HG02642 (cell line): ENCODE measurements at regions not wholly inside any gene's neighbourhood (a gene's known extent, or its start where the extent isn't known, plus 50 kb on each side); places are given as distances from the start of the nearest gene placed in this dataset.
A peak's percentile ranks its signal among the peaks of the same experiment; 100 is the strongest.
"Not testable (repeated sequence)": the region's sequence is repeated elsewhere in the genome, so short reads cannot be mapped to it uniquely, and the experiment has no call there.

Source experiments
- ATAC-seq: cut with Tn5 transposase; IDR thresholded peaks from one replicate; pipeline ENCODE4 v1.9.1; 2021; ENCODE audit warnings: mild to moderate bottlenecking; ENCODE audit not compliant: unreplicated experiment, poor library complexity

DNA sequence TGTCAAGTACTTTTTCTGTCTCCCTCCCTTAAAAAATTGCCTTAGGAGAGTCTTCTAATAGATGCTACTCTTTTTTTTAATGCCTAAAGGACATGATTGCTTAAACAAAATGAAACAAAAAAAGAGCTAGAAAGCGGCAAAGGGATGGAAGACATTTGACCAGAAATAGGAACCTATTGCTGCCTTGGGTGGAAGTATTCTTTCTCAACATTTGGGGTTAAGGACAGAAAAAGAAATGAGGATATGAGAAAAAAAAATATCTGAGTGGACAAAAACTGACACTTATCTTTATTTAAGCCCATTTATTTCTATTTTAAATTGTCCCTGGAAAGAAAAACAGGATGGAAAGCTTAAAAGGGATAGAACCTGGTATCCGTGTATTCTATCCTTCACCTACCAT lies 664.9 kb upstream of the CITED2 start:
- ATAC-seq = no peak

DNA sequence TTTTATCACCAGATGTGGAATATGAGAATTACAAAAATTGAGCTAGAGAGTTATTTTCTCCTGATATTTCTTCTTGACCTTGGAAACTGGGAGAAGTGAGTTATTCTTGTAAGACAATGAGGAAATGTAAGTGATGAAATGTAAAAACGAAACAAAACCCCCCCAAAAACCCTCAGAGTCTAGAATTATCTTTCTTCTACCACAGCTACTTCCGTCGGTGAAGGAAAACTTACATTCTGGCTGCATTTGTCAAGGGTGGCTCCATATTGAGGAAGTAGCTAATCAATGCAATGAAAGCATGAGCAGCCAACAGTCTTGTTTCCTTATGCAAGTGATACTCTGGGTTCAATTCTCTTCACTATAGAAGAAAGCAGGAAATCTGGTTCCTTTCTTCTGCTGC lies 661.7 kb upstream of the CITED2 start:
- no peak for ATAC-seq

DNA sequence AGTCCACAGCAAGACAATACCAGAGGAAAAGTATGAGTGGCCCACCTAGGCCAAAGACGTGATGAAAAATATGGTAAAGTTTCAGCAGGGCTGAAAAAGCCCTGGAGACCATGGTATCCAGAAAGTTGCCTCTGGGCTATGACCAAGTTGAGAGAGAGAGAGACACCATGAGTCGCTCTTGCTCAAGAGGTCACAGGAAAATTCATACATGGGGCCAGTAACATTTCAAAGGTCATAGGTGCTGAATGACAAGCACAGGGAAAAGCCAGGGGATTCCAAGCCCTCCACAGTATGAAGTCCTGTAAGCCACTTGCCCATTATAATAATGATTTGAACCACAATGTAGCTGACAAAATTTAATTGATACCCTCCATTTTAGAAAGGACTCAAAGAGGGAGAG lies 657.7 kb upstream of the CITED2 start:
- ATAC-seq = no peak

DNA sequence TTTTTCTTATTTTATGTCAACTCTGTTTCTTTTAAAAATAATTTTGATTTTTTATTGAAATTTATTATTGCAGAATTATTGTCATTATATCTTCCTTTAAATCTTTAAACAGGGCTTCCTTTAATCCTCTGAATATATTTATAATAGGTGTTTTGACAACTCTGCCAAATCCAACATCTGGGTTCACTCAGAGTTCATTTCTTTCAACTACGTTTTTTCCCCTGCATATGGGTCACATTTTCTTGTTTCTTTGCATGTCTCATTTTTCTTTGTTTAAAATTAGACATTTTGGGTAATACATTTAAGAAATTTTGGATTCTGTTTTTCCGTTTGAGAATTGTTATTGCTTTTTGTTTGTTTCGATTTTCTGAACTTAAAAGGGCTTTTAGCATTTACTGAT lies 655.1 kb upstream of the CITED2 start:
- ATAC-seq = no peak

DNA sequence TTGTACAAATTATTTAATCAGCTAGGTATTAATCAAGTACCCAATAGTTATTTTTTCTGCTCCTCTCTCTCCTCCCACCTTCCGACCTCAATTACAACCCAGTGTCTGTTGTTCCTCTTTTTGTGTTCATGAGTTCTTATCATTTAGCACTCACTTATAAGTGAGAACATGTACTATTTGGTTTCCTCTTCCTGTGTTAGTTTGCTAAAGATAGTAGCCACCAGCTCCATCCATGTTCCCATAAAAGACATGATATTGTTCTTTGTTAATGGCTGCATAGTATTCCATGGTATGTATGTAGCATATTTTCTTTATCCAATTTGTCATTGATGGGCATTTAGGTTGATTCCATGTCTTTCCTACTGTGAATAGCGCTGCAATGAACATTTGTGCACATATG lies 652.8 kb upstream of the CITED2 start:
- no peak for ATAC-seq

DNA sequence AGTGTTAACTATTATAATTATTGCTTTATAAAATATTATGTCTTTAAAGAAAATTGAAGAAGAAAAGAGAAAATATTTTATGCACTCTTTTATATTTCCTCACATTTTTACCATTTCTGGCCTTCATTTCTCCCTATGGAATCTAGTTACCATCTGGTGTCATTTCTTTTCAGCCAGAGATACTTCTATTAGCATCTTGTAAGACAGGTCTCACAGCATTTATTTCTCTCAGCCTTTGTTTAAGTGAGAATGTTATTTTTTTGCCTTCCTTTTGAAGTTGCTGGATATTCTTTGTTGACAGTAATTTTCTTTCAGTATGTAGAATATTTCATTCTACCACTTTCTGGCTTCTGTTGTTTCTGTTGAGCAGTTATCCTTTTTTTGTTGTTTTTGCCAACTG lies 652.1 kb upstream of the CITED2 start:
- no peak for ATAC-seq

DNA sequence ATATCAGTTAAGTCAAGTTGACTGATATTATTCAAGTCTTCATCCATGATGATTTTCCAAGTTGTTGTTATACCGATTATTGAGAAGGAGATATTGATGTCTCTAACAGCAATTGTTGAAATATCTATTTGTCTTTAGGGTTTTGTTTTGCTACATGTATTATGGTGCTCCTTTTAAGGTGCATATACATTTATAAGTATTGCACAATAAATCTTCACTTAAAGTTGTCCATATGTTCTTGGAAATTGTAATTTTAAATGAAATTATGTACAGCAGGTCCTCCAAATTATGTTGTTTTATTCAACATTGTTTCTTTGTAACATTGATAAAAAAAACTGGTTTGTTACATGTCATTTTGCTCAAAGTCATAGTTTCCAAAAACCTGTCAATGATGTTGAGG lies 650.7 kb upstream of the CITED2 start:
- no peak for ATAC-seq

DNA sequence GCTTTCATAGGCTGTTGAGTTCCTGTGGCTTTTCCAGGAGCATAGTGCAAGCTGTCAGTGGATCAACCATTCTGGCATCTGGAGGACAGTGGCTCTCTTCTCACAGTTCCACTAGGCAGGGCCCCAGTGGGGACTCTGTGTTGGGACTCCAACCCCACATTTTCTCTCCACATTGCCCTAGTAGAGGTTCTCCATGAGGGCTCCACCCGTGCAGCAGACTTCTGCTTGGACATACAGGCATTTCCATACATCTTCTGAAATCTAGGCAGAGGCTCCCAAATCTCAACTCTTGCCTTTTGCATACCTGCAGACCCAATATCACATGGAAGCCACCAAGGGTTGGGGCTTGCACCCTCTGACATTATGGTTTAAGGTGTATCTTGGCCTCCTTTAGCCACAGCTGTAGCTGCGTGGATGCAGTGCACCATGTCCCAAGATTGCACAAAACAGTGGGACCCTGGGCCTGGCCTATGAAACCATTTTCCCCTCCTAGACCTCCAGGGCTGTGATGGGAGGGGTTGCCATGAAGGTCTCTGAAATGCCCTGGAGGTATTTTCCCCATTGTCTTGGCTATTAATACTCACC lies 645.9 kb upstream of the CITED2 start:
- no peak for ATAC-seq

DNA sequence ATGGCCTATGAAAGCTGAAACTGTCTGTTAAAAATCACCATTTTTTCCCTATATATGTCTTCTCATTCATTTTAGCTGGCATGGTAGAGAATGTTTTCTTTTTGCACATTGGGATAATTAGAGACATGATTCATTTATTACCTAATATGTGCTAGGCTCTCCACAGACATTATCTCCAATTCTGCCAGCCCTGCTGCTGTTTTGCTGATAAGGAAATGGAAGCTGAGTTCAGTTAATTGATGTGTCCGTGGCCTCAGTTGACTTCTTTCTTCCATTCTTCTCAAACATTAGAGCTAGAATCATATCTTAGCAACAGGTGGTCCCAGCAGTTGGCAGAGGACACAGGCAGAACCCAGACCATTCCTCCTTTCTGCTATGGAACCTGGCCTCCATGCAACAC lies 644.1 kb upstream of the CITED2 start:
- no peak for ATAC-seq

DNA sequence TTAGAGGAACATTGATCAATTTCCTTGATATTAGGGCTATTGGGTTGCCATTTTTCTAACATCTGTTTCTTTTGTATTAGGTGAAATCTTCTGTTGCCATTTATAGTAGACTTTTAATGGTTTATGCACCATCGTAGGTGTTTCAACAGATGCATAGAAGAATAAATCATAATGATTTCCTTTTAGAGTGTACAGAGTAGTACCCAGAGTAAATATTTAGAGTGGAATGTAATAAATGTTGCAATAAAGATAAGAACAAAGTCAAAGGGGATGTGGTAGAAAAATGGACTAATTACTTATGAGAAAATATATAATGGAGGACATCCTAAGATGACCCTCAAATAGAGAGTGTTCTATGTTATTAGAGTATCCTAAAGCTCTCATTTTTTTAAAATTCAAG lies 643.0 kb upstream of the CITED2 start:
- no peak for ATAC-seq

DNA sequence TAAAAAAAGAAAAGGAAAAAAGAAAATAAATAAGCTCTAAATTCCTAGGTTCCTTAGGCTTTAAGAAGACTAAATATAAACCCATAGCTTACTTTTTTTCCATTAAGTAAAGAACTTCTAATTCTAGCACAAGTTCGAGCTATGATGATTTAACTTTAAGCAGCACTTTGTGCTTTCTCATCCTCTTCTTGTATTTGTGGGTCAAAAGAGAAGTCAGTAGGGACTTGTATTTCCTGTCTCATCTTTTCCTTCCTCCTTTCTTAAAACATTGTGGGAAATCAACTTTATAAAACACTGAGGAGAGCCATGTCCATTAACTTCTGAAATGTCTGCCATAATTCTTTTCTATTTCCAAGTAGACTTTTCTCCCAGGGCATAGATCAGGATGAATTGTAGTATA lies 637.7 kb upstream of the CITED2 start:
- no peak for ATAC-seq

DNA sequence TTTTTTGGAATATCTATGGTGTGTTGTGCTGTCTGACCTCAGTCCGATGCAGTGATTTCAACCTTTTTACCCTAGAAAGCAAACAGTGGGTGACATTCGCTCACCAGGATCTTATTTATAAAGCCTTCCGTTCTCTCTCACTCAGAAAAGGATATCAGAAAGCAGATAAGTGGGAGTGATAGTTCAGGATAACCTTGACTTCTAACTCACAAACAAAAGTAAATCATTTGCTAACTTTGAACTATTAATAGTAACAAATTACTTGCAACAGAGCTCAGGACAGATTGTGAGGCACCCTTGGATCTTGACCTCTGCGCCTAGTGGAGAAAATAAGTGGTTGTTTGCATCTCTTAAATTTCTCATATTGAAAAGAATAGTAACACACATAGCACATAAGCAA lies 637.1 kb upstream of the CITED2 start:
- no peak for ATAC-seq

DNA sequence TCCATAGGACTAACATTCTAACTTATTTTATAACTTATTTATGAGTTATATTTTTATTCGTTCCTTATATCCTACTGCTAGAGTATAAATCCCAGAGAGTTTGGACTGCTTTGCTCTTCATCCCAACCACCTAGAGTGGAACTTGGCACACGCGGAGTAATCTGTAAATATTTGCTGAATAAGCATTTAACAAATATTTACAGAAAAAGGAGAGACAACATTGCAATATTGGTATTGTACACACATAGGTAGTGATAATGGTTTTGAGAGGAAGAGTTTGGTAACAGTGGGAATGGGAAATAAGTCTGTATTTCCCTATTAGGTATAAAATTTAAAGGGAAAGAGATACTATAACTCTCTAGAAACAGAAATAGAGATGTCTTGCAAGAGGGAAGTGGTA lies 634.8 kb upstream of the CITED2 start:
- ATAC-seq = no peak

DNA sequence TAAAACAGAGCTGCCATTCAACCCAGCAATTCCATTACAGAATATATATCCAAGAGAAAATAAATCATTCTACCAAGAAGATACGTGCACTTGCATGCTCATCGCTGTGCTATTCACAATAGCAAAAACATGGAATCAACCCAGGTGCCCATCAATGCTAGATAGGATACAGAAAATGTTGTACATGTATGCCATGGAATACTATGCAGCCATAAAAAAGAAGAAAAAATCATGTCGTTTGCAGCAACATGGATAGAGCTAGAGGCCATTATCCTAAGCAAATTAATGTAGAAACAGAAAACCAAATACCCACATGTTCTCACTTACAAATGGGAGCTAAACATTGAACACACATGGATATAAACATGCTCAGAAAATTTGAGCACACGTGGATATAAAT lies 633.1 kb upstream of the CITED2 start:
- no peak for ATAC-seq

DNA sequence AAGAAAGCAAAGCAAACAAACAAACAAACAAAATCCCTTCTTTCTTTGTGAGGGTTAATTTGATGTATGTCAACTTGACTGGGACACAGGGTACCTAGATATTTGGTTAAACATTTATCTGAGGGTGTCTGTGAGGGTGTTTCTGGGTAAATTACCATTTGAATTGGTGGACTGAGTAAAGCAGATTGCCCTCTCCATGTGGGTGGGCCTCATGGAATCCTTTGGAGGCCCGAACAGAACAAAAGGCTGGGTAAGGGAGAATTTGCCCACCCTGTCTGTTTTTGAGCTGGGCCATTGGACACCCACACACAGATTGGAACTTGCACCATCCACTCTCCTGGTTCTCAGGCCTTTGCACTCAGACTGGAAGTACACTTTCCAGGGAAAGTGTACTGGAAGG lies 628.8 kb upstream of the CITED2 start:
- ATAC-seq = no peak

DNA sequence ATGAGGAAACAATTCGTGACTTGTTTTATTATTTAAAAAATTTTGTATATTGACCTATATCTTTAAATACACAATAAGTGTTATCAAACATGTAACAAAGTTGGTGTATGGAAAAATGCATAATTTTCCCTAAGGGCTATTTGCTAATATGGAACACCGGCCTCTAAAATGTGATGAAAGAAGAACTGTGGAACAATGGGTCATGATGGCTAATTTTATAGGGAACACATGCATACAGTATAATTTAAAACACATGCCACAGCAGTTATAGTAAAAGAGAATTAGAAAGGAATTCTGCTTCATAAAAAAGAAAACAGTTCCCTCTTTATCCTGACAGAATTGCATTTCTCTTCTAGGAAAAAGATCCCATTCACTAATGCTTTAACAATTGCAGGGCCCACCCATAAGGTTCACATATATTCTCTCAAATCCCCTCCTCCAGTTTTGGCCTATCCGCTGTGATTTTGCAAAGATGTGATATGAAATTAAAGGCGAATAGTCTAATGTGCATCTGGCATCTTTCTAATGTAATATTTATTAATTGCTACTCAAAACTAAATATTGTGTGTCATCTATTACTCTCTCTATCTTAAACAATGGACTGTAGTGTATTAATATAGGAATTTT lies 628.1 kb upstream of the CITED2 start:
- ATAC-seq = no peak

DNA sequence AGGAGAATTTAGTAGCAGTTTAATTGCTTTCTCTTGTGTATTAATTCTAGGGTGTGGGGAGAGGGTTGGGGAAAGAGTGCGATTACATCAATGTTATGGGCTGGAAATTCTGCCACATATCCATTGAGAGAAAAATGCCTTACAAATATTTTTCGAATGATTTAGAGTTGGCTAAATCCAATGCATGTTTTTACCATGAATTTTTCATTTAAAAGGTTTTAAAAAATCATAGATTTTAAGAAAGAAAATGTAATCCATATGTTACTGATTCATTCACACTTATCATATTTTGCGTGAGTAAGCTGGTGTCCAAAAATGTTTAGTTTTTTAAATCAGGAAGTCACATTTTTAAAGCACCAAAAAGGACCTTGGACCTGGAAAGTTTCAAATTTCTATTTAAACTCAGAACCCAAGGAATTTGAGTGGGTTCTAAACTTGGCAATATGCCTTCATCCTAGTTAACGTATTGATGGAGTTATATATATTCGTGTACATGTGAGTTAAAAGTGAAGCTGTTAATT lies 627.4 kb upstream of the CITED2 start:
- no peak for ATAC-seq

DNA sequence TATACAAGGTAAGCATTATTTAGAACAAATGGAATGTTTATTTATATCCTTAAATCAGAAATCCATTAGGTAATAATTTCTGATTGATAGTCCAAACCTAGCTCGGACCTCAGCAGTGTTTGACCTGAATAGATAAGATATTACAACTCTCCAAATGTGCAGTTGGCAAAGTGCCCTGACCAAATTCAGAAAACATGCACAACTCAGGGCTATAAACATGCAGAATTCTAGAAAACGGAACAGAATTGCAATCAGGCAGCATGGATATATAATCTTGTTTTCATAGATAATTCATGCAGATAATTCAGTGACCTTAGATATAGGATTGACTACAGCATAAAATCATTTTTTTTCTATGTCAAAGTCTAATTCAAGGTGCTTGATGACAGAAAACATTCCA lies 626.6 kb upstream of the CITED2 start:
- ATAC-seq = no peak

DNA sequence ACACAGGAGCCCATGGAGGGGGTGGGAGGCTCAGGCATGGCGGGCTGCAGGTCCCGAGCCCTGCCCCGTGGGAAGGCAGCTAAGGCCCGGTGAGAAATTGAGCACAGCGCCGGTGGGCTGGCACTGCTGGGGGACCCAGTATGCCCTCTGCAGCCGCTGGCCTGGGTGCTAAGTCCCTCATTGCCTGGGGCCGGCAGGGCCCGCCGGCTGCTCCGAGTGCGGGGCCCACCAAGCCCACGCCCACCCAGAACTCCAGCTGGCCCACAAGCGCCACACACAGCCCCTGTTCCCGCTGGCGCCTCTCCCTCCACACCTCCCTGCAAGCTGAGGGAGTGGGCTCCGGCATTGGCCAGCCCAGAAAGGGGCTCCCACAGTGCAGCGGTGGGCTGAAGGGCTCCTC lies 625.2 kb upstream of the CITED2 start:
- ATAC-seq = not testable (repeated sequence)

DNA sequence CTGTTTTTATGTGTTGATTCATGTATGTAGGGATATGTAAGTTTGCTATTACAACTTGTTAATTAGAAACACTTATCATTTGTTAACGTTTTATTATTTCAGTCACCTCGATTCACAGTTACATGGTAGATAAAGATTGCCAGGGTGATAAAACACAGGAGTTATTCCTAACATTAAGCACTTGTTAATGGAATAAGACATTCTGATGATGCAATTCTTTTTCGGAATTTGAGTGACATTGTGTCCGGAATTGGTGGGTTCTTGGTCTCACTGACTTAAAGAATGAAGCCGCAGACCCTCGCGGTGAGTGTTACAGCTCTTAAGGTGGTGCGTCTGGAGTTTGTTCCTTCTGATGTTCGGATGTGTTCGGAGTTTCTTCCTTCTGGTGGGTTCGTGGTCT lies 624.0 kb upstream of the CITED2 start:
- ATAC-seq = not testable (repeated sequence)

DNA sequence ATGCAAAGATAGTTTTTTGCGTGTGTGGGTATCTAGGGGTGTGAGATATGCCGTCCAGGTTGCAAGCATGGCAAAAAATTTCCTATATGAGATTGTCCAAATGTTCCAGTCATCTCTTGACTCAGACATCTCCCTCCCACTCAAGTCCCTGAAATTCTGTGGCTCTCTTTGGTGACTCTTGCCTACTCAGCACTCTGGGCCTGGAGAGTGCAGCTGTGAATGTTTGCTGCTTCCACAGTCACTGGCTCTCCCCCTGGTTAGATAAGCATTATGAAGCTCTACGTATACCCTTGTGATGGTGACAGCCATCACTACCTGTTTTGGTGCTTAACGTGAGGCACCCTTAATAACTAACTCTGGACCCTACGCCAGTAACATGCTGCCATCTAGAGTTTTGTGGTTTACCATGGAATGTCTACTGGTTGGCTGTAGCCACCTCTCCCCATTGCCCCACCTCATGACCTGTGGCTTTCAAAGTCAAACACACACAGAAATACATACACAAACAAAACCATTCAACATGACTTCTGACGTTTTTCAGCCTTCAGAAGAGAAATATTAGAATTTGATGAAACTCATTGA lies 621.9 kb upstream of the CITED2 start:
- peak; percentile 86 for ATAC-seq

DNA sequence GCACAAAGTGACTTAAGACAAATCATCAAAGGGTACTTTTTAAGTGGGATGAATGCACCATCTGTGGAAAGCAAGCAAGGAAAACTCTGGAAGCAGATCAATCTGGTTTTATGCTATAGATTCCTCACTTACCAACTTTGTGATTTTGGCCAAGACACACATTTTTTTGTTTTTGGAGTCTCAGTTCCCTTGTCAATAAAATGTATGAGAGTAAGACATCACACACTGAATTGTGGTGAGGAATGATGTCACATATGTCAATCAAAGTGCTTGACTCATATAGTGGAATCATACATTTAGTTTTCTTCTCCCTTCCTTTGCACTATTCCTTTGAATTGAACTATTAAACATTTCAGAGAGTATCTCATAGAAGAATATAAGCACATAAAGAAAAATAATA lies 620.5 kb upstream of the CITED2 start:
- no peak for ATAC-seq
